Activated CD4-positive, alpha-beta T cell treated with anti-CD3 and anti-CD28 coated beads for 24 hours (primary cell): ENCODE measurements at regions not wholly inside any gene's neighbourhood (a gene's known extent, or its start where the extent isn't known, plus 50 kb on each side); places are given as distances from the start of the nearest gene placed in this dataset.

Experiments
- DNase-seq, 2 donors: peaks; one replicate each; pipeline ENCODE4 v3.0.0-alpha.2; 2020; ENCODE audit warnings: low read depth in 2 of 2

GRCh38 chr15:91723959-91724358 is 129.5 kb upstream of the SLCO3A1 start:
- no peak for DNase-seq

GRCh38 chr15:91733661-91734060 is 119.8 kb upstream of the SLCO3A1 start:
- DNase-seq: no peak

GRCh38 chr15:91737151-91737818 is 116.2 kb upstream of the SLCO3A1 start:
- no peak for DNase-seq

- no peak for DNase-seq
Observed at GRCh38 chr15:91741986-91742385, 111.5 kb upstream of the SLCO3A1 start.

- DNase-seq: no peak
Observed at GRCh38 chr15:91751611-91752010, 101.9 kb upstream of the SLCO3A1 start.

- DNase-seq: no peak
Observed at GRCh38 chr15:91752081-91752785, 101.3 kb upstream of the SLCO3A1 start.

GRCh38 chr15:91759560-91759959 is 93.9 kb upstream of the SLCO3A1 start:
- no peak for DNase-seq

GRCh38 chr15:91765660-91766059 is 87.8 kb upstream of the SLCO3A1 start:
- DNase-seq: no peak

- DNase-seq: no peak
Observed at GRCh38 chr15:91769476-91769875, 84.0 kb upstream of the SLCO3A1 start.

- no peak for DNase-seq
Observed at GRCh38 chr15:91769894-91770293, 83.6 kb upstream of the SLCO3A1 start.

- no peak for DNase-seq
Observed at GRCh38 chr15:91776104-91776503, 77.4 kb upstream of the SLCO3A1 start.

- no peak for DNase-seq
Observed at GRCh38 chr15:91779960-91780359, 73.5 kb upstream of the SLCO3A1 start.

- no peak for DNase-seq
Observed at GRCh38 chr15:91780387-91780786, 73.1 kb upstream of the SLCO3A1 start.

GRCh38 chr15:91782221-91782620 is 71.3 kb upstream of the SLCO3A1 start:
- no peak for DNase-seq

GRCh38 chr15:91783008-91783407 is 70.5 kb upstream of the SLCO3A1 start:
- no peak for DNase-seq

- DNase-seq: no peak
Observed at GRCh38 chr15:91783451-91783850, 70.1 kb upstream of the SLCO3A1 start.

GRCh38 chr15:91784973-91785709 is 68.4 kb upstream of the SLCO3A1 start:
- DNase-seq: no peak

GRCh38 chr15:91787198-91787597 is 66.3 kb upstream of the SLCO3A1 start:
- DNase-seq: no peak

- no peak for DNase-seq
Observed at GRCh38 chr15:91789136-91789535, 64.4 kb upstream of the SLCO3A1 start.

- DNase-seq: no peak
Observed at GRCh38 chr15:91790836-91791235, 62.7 kb upstream of the SLCO3A1 start.

GRCh38 chr15:91793771-91794170 is 59.7 kb upstream of the SLCO3A1 start:
- DNase-seq: no peak

GRCh38 chr15:91795235-91795634 is 58.3 kb upstream of the SLCO3A1 start:
- no peak for DNase-seq
